HG03521 (cell line): ENCODE measurements at regions not wholly inside any gene's neighbourhood (a gene's known extent, or its start where the extent isn't known, plus 50 kb on each side); places are given as distances from the start of the nearest gene placed in this dataset.

Experiments used
- ATAC-seq: cut with Tn5 transposase; IDR thresholded peaks from one replicate; pipeline ENCODE4 v1.9.1; 2021; ENCODE audit warnings: mild to moderate bottlenecking, moderate library complexity; ENCODE audit not compliant: unreplicated experiment

GRCh38 chr2:118222672-118223421 is 134.6 kb downstream of the INSIG2 start:
- no peak for ATAC-seq

GRCh38 chr2:118222273-118222594 is 134.0 kb downstream of the INSIG2 start:
- ATAC-seq: no peak

- no peak for ATAC-seq
These were observed 133.4 kb downstream of the INSIG2 start for GRCh38 chr2:118221536-118222272.

- no peak for ATAC-seq
These were observed 131.3 kb downstream of the INSIG2 start for GRCh38 chr2:118219611-118220010.

- no peak for ATAC-seq
These were observed 128.0 kb downstream of the INSIG2 start for GRCh38 chr2:118216224-118216623.

GRCh38 chr2:118209727-118210126 is 121.5 kb downstream of the INSIG2 start:
- ATAC-seq: no peak

- no peak for ATAC-seq
These were observed 119.6 kb downstream of the INSIG2 start for GRCh38 chr2:118207889-118208288.

GRCh38 chr2:118202707-118203303 is 114.5 kb downstream of the INSIG2 start:
- peak; percentile 89 for ATAC-seq

- ATAC-seq: no peak
These were observed 110.0 kb downstream of the INSIG2 start for GRCh38 chr2:118198268-118198667.

- ATAC-seq: peak; percentile 64
These were observed 108.9 kb downstream of the INSIG2 start for GRCh38 chr2:118197011-118197675.

GRCh38 chr2:118190474-118190873 is 102.2 kb downstream of the INSIG2 start:
- no peak for ATAC-seq

GRCh38 chr2:118186858-118187254 is 98.6 kb downstream of the INSIG2 start:
- no peak for ATAC-seq

GRCh38 chr2:118186110-118186857 is 98.0 kb downstream of the INSIG2 start:
- peak; percentile 90 for ATAC-seq

GRCh38 chr2:118185210-118186109 is 97.2 kb downstream of the INSIG2 start:
- ATAC-seq: peak; percentile 75

- ATAC-seq: no peak
These were observed 95.1 kb downstream of the INSIG2 start for GRCh38 chr2:118183381-118183780.

GRCh38 chr2:118179445-118179844 is 91.2 kb downstream of the INSIG2 start:
- no peak for ATAC-seq

- no peak for ATAC-seq
These were observed 89.6 kb downstream of the INSIG2 start for GRCh38 chr2:118177884-118178283.

- no peak for ATAC-seq
These were observed 89.0 kb downstream of the INSIG2 start for GRCh38 chr2:118177318-118177717.

GRCh38 chr2:118176601-118177000 is 88.3 kb downstream of the INSIG2 start:
- no peak for ATAC-seq

GRCh38 chr2:118171546-118171945 is 83.3 kb downstream of the INSIG2 start:
- no peak for ATAC-seq
